ENCODE measurements at regions not wholly inside any gene's neighbourhood (a gene's known extent, or its start where the extent isn't known, plus 50 kb on each side); places are given as distances from the start of the nearest gene placed in this dataset.

GRCh38 chr18:24736662-24737330, 276.4 kb downstream of the HRH4 start:
- TF ChIP-seq ZC3H11A (IDR thresholded peaks at IDR 0.05) (no peak), ZSCAN20 (CRISPR knock-in tag; IDR thresholded peaks at IDR 0.05) (no peak), REST (IDR thresholded peaks at IDR 0.05) (no peak), ZNF302 (CRISPR knock-in tag; IDR thresholded peaks at IDR 0.05) (no peak), HOXB5 (CRISPR knock-in tag; IDR thresholded peaks at IDR 0.05) (no peak), JUNB (IDR thresholded peaks at IDR 0.05) (no peak), EP300 (IDR thresholded peaks at IDR 0.05) (no peak), ESRRA (IDR thresholded peaks at IDR 0.05; ENCODE audit: borderline replicate concordance, low read length) (no peak)
- TF ChIP-seq, protein P1, sequence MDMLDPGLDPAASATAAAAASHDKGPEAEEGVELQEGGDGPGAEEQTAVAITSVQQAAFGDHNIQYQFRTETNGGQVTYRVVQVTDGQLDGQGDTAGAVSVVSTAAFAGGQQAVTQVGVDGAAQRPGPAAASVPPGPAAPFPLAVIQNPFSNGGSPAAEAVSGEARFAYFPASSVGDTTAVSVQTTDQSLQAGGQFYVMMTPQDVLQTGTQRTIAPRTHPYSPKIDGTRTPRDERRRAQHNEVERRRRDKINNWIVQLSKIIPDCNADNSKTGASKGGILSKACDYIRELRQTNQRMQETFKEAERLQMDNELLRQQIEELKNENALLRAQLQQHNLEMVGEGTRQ (IDR thresholded peaks at IDR 0.05) = no peak
- TF ChIP-seq, protein P2, sequence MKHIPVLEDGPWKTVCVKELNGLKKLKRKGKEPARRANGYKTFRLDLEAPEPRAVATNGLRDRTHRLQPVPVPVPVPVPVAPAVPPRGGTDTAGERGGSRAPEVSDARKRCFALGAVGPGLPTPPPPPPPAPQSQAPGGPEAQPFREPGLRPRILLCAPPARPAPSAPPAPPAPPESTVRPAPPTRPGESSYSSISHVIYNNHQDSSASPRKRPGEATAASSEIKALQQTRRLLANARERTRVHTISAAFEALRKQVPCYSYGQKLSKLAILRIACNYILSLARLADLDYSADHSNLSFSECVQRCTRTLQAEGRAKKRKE (CRISPR knock-in tag; IDR thresholded peaks at IDR 0.05; ENCODE audit: low read depth) = no peak
- TF ChIP-seq, protein P3, sequence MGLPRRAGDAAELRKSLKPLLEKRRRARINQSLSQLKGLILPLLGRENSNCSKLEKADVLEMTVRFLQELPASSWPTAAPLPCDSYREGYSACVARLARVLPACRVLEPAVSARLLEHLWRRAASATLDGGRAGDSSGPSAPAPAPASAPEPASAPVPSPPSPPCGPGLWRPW (IDR thresholded peaks at IDR 0.05) = no peak
- TF ChIP-seq, protein P4, sequence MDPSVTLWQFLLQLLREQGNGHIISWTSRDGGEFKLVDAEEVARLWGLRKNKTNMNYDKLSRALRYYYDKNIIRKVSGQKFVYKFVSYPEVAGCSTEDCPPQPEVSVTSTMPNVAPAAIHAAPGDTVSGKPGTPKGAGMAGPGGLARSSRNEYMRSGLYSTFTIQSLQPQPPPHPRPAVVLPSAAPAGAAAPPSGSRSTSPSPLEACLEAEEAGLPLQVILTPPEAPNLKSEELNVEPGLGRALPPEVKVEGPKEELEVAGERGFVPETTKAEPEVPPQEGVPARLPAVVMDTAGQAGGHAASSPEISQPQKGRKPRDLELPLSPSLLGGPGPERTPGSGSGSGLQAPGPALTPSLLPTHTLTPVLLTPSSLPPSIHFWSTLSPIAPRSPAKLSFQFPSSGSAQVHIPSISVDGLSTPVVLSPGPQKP (IDR thresholded peaks at IDR 0.05; ENCODE audit: low read depth, low read length) = no peak
- Histone ChIP-seq H3K9me3 (no peaks in the 10 kb centered on the region), H3K4me2 (no peak overlapping the region), H3K4me3 (no peak overlapping the region), H3K27ac (no peak overlapping the region), H3K4me1 (no peaks in the 10 kb centered on the region)
- ChIA-PET CTCF (interaction anchor here (0.9 kb wide), 1 partner anchor 378 kb away, joined by 4 read pairs; no protein-coding TSS in a partner anchor), POLR2A (no interaction called here)
- no peak for DNase-seq (ENCODE audit: low read depth in 1 of 2, low spot score in 1 of 2)
- 29% methylated on average over 8 of the region's 8 CpGs for WGBS (ENCODE audit: missing lambda C conversion rate)
- FAIRE-seq = no peak
- ATAC-seq = no peak

GRCh38 chr18:24740829-24741228, 280.4 kb downstream of the HRH4 start:
- Histone ChIP-seq H3K4me2 (no peak overlapping the region), H3K9me3 (no peaks in the 10 kb centered on the region), H3K4me3 (no peak overlapping the region), H3K27ac (no peak overlapping the region), H3K4me1 (no peaks in the 10 kb centered on the region)
- DNase-seq (ENCODE audit: low read depth in 1 of 2, low spot score in 1 of 2) = no peak
- POLR2A ChIA-PET = no interaction called here
- no peak for FAIRE-seq
- WGBS (ENCODE audit: missing lambda C conversion rate) = 22% methylated on average over 2 of the region's 2 CpGs
- TF ChIP-seq POLR2AphosphoS2 (conservative IDR thresholded peaks at IDR 0.05; ENCODE audit: low read length) (no peak), ZFP36 (IDR thresholded peaks at IDR 0.05; ENCODE audit: borderline replicate concordance, partially characterized antibody) (no peak), MAZ (IDR thresholded peaks at IDR 0.05; ENCODE audit: borderline replicate concordance, low read depth, low read length) (no peak), SMC3 (IDR thresholded peaks at IDR 0.05) (no peak), MAFK (IDR thresholded peaks at IDR 0.05; ENCODE audit: partially characterized antibody) (no peak), JUNB (IDR thresholded peaks at IDR 0.05) (no peak), BHLHE40 (IDR thresholded peaks at IDR 0.05; ENCODE audit: low read depth, low read length) (no peak), EHF (CRISPR knock-in tag; IDR thresholded peaks at IDR 0.05) (no peak), HOXB13 (CRISPR knock-in tag; IDR thresholded peaks at IDR 0.05; ENCODE audit: low read depth) (no peak), HEYL (CRISPR knock-in tag; IDR thresholded peaks at IDR 0.05) (no peak), KDM1A (IDR thresholded peaks at IDR 0.05; ENCODE audit: low read depth) (no peak), PBX3 (IDR thresholded peaks at IDR 0.05) (no peak), BCL3 (IDR thresholded peaks at IDR 0.05) (no peak)
- TF ChIP-seq, protein P1 (IDR thresholded peaks at IDR 0.05) = no peak
- TF ChIP-seq, protein P5, sequence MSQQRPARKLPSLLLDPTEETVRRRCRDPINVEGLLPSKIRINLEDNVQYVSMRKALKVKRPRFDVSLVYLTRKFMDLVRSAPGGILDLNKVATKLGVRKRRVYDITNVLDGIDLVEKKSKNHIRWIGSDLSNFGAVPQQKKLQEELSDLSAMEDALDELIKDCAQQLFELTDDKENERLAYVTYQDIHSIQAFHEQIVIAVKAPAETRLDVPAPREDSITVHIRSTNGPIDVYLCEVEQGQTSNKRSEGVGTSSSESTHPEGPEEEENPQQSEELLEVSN (IDR thresholded peaks at IDR 0.05; ENCODE audit: borderline replicate concordance, low read depth) = no peak
- CTCF ChIA-PET = interaction anchor here (0.8 to 1.6 kb wide), 2 partner anchors 9 to 326 kb away, joined by 3 to 4 read pairs; no protein-coding TSS in a partner anchor
- ATAC-seq = no peak

All from A549 (cell line).